Nucleus accumbens (tissue), 56 donors: ENCODE measurements at regions not wholly inside any gene's neighbourhood (a gene's known extent, or its start where the extent isn't known, plus 50 kb on each side); places are given as distances from the start of the nearest gene placed in this dataset.
"Not testable (repeated sequence)": the region's sequence is repeated elsewhere in the genome, so short reads cannot be mapped to it uniquely, and the experiment has no call there.

ENCODE experiments used
- DNase-seq, 56 donors: peaks; one replicate each; lab custom pipeline; 2025; lab: John Stamatoyannopoulos, UW

GRCh38 chr6:131424016-131424415 lies 149.0 kb upstream of the ARG1 start:
- no peak for DNase-seq

GRCh38 chr6:131424475-131424874 lies 148.6 kb upstream of the ARG1 start:
- no peak for DNase-seq

GRCh38 chr6:131427434-131428058 lies 145.5 kb upstream of the ARG1 start:
- peak in 7 of 56 donors; percentile 2 to 37 (median 19) for DNase-seq

- no peak for DNase-seq
Measured at GRCh38 chr6:131430531-131430930, 142.5 kb upstream of the ARG1 start.

- DNase-seq: no peak
Measured at GRCh38 chr6:131431718-131432117, 141.3 kb upstream of the ARG1 start.

- DNase-seq: no peak
Measured at GRCh38 chr6:131433927-131434326, 139.1 kb upstream of the ARG1 start.

GRCh38 chr6:131436358-131436757 lies 136.7 kb upstream of the ARG1 start:
- DNase-seq: no peak

- DNase-seq: no peak
Measured at GRCh38 chr6:131443014-131443413, 130.0 kb upstream of the ARG1 start.

- DNase-seq: no peak
Measured at GRCh38 chr6:131443514-131443913, 129.5 kb upstream of the ARG1 start.

- not testable (repeated sequence) for DNase-seq
Measured at GRCh38 chr6:131445356-131445755, 127.7 kb upstream of the ARG1 start.

GRCh38 chr6:131450861-131451260 lies 122.2 kb upstream of the ARG1 start:
- no peak for DNase-seq

- DNase-seq: no peak
Measured at GRCh38 chr6:131451321-131452144, 121.5 kb upstream of the ARG1 start.

GRCh38 chr6:131453803-131454202 lies 119.2 kb upstream of the ARG1 start:
- DNase-seq: no peak

- no peak for DNase-seq
Measured at GRCh38 chr6:131456565-131456964, 116.5 kb upstream of the ARG1 start.

GRCh38 chr6:131459005-131459404 lies 114.0 kb upstream of the ARG1 start:
- no peak for DNase-seq

- DNase-seq: no peak
Measured at GRCh38 chr6:131460614-131461000, 112.4 kb upstream of the ARG1 start.

GRCh38 chr6:131469130-131469529 lies 103.9 kb upstream of the ARG1 start:
- DNase-seq: peak in 2 of 56 donors; percentile 0 to 13

- peak in 5 of 56 donors; percentile 1 to 20 (median 4) for DNase-seq
Measured at GRCh38 chr6:131470534-131470933, 102.5 kb upstream of the ARG1 start.

- DNase-seq: no peak
Measured at GRCh38 chr6:131471331-131471730, 101.7 kb upstream of the ARG1 start.

- DNase-seq: not testable (repeated sequence)
Measured at GRCh38 chr6:131473303-131473702, 99.7 kb upstream of the ARG1 start.

- DNase-seq: no peak
Measured at GRCh38 chr6:131476362-131476761, 96.7 kb upstream of the ARG1 start.

GRCh38 chr6:131478740-131479211 lies 94.2 kb upstream of the ARG1 start:
- DNase-seq: not testable (repeated sequence)
